ENCODE measurements at regions not wholly inside any gene's neighbourhood (a gene's known extent, or its start where the extent isn't known, plus 50 kb on each side); places are given as distances from the start of the nearest gene placed in this dataset.

- DNase-seq (ENCODE audit: low read depth, low spot score): no peak
- Histone ChIP-seq H3K27me3 (ENCODE audit: control insufficient read depth, extremely low read depth, insufficient read depth, low read length) (no peaks in the 10 kb centered on the region), H3K9me1 (ENCODE audit: control insufficient read depth, extremely low read depth, insufficient read depth, low read length) (no peaks in the 10 kb centered on the region), H3K4me3 (ENCODE audit: control insufficient read depth in 2 of 3, extremely low read depth in 1 of 3, insufficient read depth in 2 of 3, low read depth in 1 of 3, low read length in 3 of 3) (no peak overlapping the region), H4K20me1 (ENCODE audit: control insufficient read depth, extremely low read depth, insufficient read depth, low read length) (no peaks in the 10 kb centered on the region), H2AFZ (ENCODE audit: control insufficient read depth, low read length) (no peak overlapping the region), H3K9me3 (ENCODE audit: control insufficient read depth, low read depth, low read length) (no peaks in the 10 kb centered on the region), H3K36me3 (ENCODE audit: control insufficient read depth in 2 of 2, extremely low read depth in 1 of 2, insufficient read depth in 2 of 2, low read length in 2 of 2) (no peaks in the 10 kb centered on the region), H3K79me2 (ENCODE audit: control insufficient read depth, insufficient read depth, low read length) (no peaks in the 10 kb centered on the region), H3K4me1 (ENCODE audit: control insufficient read depth, extremely low read depth, insufficient read depth, low read length) (no peaks in the 10 kb centered on the region), H3K27ac (ENCODE audit: control insufficient read depth, insufficient read depth, low read length) (no peak overlapping the region), H3K9ac (ENCODE audit: control insufficient read depth, extremely low read depth, insufficient read depth, low read length) (no peak overlapping the region), H3K4me2 (ENCODE audit: control insufficient read depth, extremely low read depth, insufficient read depth, low read depth, low read length) (no peak overlapping the region)
- dilution Hi-C loops (cut with MboI; ENCODE audit: extremely low pct_ligation_motif_present, low sequenced_read_pairs): no loop called here
- TF ChIP-seq, protein P1, sequence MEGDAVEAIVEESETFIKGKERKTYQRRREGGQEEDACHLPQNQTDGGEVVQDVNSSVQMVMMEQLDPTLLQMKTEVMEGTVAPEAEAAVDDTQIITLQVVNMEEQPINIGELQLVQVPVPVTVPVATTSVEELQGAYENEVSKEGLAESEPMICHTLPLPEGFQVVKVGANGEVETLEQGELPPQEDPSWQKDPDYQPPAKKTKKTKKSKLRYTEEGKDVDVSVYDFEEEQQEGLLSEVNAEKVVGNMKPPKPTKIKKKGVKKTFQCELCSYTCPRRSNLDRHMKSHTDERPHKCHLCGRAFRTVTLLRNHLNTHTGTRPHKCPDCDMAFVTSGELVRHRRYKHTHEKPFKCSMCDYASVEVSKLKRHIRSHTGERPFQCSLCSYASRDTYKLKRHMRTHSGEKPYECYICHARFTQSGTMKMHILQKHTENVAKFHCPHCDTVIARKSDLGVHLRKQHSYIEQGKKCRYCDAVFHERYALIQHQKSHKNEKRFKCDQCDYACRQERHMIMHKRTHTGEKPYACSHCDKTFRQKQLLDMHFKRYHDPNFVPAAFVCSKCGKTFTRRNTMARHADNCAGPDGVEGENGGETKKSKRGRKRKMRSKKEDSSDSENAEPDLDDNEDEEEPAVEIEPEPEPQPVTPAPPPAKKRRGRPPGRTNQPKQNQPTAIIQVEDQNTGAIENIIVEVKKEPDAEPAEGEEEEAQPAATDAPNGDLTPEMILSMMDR (optimal IDR thresholded peaks at IDR 0.05 in 1 of 3, IDR thresholded peaks at IDR 0.05 in 1 of 3, conservative IDR thresholded peaks at IDR 0.05 in 1 of 3; ENCODE audit: extremely low read depth in 1 of 3, insufficient read depth in 2 of 3, low read length in 3 of 3): no peak
- no peak for TF ChIP-seq EZH2 (IDR thresholded peaks at IDR 0.05; ENCODE audit: low read length)
- FAIRE-seq: no peak
Measured at GRCh38 chr2:136342138-136342537, 224.2 kb upstream of the CXCR4 start.

GRCh38 chr2:136334967-136335366 is 217.0 kb upstream of the CXCR4 start:
- H3K27me3 ChIP-seq (ENCODE audit: control insufficient read depth, extremely low read depth, insufficient read depth, low read length): no peaks in the 10 kb centered on the region
- no peak for TF ChIP-seq EZH2 (IDR thresholded peaks at IDR 0.05; ENCODE audit: low read length)
- TF ChIP-seq, protein P1 (optimal IDR thresholded peaks at IDR 0.05 in 1 of 3, IDR thresholded peaks at IDR 0.05 in 1 of 3, conservative IDR thresholded peaks at IDR 0.05 in 1 of 3; ENCODE audit: extremely low read depth in 1 of 3, insufficient read depth in 2 of 3, low read length in 3 of 3): no peak
- H3K4me1 ChIP-seq (ENCODE audit: control insufficient read depth, extremely low read depth, insufficient read depth, low read length): no peaks in the 10 kb centered on the region
- no peak overlapping the region for H2AFZ ChIP-seq (ENCODE audit: control insufficient read depth, low read length)
- H3K4me3 ChIP-seq (ENCODE audit: control insufficient read depth in 2 of 3, extremely low read depth in 1 of 3, insufficient read depth in 2 of 3, low read depth in 1 of 3, low read length in 3 of 3): no peak overlapping the region
- DNase-seq (ENCODE audit: low read depth, low spot score) (no peak), FAIRE-seq (no peak)
- no peaks in the 10 kb centered on the region for H3K9me3 ChIP-seq (ENCODE audit: control insufficient read depth, low read depth, low read length)
- no peaks in the 10 kb centered on the region for H3K9me1 ChIP-seq (ENCODE audit: control insufficient read depth, extremely low read depth, insufficient read depth, low read length)
- no peak overlapping the region for H3K4me2 ChIP-seq (ENCODE audit: control insufficient read depth, extremely low read depth, insufficient read depth, low read depth, low read length)
- no peak overlapping the region for H3K27ac ChIP-seq (ENCODE audit: control insufficient read depth, insufficient read depth, low read length)
- H3K36me3 ChIP-seq (ENCODE audit: control insufficient read depth in 2 of 2, extremely low read depth in 1 of 2, insufficient read depth in 2 of 2, low read length in 2 of 2): no peaks in the 10 kb centered on the region
- H3K79me2 ChIP-seq (ENCODE audit: control insufficient read depth, insufficient read depth, low read length): no peaks in the 10 kb centered on the region
- no peak overlapping the region for H3K9ac ChIP-seq (ENCODE audit: control insufficient read depth, extremely low read depth, insufficient read depth, low read length)
- dilution Hi-C loops (cut with MboI; ENCODE audit: extremely low pct_ligation_motif_present, low sequenced_read_pairs): no loop called here
- no peaks in the 10 kb centered on the region for H4K20me1 ChIP-seq (ENCODE audit: control insufficient read depth, extremely low read depth, insufficient read depth, low read length)

Measured in keratinocyte (primary cell).